GM19351 (cell line): ENCODE measurements at regions not wholly inside any gene's neighbourhood (a gene's known extent, or its start where the extent isn't known, plus 50 kb on each side); places are given as distances from the start of the nearest gene placed in this dataset.
"Not testable (repeated sequence)": the region's sequence is repeated elsewhere in the genome, so short reads cannot be mapped to it uniquely, and the experiment has no call there.

ENCODE experiments used
- ATAC-seq: cut with Tn5 transposase; IDR thresholded peaks from one replicate; pipeline ENCODE4 v1.9.1; 2021; ENCODE audit warnings: mild to moderate bottlenecking, moderate library complexity; ENCODE audit not compliant: unreplicated experiment

DNA sequence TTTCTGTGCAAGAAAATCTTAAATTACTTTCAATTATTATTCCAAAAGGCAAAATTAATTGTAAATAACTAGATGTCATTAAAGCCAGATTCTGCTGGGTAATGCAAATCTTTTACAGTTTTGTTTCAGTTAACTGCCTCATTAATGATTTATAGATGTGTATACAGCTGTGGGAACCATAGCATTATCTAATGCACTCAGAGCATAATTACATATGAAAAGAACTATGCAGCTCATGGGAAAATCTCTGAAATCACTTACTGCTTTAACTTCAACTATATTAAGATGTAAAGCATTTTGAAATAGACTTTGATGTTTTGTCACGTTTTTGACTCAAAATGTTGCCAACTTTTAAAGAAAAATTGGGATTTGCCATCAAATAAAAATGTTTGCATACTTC, 630.3 kb upstream of the KLHL4 start:
- ATAC-seq = no peak

DNA sequence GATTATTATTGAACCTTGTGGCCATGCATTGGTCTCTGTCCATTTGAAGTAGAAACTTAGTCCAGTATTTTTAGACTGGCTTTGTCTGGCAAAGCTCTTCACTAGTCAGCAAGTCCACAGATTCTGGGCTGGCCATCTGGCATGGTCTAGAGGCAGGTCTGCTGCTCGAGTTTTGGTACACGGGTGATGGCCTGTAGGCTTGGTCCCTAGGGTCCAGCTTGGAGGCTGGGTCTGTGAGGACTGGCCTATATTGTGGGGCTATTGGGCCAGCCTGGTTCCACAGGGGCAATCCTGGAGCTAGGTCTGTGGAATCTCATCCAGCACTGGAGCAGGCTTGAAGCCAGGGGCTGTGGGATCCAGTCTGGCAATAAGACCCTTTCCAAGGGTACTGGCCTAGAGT, 607.6 kb upstream of the KLHL4 start:
- ATAC-seq = no peak

DNA sequence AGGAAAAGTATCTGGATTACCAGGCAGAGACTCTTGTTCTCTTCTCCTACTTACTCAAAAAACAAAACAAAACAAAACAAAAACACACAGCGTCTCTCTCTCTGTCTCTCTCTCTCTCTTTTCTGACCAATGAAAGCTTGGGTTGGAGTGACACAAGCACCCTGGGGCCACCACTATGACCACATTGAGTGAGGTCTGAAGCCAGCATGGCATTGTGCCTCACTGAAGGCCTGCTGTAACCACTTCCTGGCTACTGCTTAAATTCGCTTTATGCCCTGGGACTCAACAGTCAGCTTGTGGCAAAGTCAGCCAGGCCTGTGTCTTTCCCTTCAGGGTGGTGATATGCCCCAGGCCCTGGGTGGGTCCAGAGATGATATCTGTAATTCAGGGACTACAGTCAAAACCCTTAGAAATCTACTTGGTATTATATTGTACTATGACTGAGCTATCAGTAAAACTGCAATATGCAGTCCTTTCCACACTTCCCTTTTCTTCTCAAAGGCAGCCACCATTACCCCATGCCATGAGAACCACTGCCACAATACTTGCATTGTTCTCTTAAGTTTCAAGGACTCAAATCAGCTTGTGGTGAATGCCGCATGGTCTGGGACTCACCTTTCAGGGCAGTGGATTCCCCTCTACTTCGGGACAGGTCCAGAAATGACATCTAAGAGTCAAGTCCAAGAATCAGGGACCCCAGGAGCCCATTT, 606.8 kb upstream of the KLHL4 start:
- ATAC-seq = no peak

DNA sequence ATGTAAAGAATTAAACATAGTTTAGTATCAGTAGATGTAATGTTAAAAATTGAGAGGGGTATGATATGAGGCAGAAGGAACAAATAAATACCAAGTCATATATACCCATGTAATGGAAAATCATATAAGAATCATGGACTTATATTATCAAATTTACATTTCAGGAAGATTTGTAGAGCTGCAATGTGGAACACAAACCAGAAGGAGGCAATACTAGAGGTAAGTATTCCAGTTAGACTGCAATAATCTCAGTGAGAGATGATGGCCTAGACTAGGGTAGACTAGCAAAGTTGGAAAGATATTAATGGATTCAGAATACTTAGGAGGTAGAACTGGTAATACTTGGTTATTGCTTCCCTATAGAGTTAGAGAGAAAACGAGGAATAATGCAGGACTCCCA, 603.0 kb upstream of the KLHL4 start:
- ATAC-seq = no peak

DNA sequence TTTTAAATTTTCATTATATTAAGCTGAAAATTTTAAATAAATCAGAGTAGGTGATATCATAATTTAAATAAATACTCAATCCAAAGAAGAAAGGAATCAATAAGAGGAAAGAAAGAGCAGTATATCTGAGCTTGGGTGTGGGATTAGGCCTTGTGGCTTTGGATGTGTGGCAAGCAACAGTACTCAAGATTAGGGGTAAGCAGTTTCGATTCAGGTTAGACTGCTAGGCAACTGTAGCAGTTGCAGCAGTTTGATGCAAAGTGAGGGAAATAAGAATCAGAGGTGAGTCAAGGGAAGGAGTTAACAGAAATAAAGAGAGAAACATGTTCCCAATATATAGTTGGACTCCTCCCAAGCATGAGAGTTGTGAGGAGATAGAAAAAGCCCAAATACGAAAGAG, 599.6 kb upstream of the KLHL4 start:
- ATAC-seq = no peak

DNA sequence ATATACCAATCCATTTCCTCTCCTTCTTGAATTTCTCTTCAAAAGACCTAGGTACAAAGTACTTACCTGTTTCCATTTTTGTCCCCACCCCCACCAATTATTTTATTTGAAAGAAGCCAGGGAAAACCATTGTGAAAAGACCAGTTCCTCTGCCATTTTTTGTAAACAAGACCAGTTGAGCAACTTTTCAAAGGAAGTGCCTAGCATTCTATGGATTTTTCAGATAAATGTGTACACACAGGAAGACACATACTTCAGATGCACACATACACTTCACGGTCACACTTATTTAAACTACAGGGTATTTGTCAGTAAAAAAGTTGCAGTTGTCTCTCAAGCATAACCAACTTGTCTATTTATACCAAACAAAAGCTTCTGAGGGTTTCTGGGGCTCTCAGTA, 587.2 kb upstream of the KLHL4 start:
- no peak for ATAC-seq

DNA sequence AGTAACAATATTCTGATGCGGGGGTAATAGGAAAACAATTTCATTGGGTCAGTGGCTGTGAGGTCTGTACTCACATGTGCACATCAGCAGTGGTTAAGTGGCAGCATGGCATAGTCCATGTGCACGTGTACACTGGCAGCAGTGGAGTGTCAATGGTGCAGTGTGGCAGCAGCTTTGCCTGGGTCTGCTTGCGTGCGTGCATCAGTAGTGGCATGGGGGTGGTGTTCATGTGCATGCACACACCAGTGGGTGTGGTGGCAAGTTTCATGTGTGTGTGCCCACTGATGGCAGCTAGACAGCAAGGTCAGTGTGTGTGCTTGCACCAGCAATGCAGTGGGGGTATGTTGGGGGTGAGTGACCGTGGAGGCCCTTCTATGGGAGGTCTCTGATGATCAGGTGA, 581.6 kb upstream of the KLHL4 start:
- no peak for ATAC-seq

DNA sequence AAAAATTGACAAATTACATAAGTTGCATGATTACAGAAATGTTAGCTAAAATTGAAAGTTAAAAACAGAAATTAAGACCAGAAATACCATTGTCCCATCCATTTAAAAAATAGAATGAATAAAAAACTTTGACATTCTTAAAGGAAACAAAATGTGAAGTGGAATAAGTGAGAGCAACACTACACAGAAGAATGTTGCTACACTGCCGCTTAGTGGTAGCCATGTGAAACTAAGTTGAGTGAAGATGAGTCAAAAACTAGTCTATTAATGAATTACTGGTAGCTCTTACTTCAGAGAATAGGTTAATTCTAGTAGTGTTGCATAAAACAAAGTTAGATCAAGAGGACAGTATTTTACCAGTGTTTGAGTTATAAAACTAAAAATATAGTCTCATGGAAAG, 571.0 kb upstream of the KLHL4 start:
- peak; percentile 95 for ATAC-seq

DNA sequence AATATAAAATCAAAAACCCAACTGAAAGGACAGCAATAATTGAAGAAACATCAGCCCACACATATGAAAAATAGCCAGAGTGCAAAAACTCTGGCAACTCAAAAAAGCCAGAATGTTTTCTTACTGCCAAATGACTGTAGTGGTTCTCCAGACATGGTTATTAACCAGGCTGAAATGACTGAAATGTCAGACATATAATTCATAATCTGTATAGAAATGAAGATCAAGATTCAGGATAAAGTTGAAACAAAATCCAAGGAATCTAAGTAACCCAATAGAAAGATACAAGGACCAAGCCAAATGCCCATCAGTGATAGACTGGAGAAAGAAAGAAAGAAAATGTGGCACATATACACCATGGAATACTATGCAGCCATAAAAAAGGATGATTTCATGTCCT, 553.3 kb upstream of the KLHL4 start:
- no peak for ATAC-seq

DNA sequence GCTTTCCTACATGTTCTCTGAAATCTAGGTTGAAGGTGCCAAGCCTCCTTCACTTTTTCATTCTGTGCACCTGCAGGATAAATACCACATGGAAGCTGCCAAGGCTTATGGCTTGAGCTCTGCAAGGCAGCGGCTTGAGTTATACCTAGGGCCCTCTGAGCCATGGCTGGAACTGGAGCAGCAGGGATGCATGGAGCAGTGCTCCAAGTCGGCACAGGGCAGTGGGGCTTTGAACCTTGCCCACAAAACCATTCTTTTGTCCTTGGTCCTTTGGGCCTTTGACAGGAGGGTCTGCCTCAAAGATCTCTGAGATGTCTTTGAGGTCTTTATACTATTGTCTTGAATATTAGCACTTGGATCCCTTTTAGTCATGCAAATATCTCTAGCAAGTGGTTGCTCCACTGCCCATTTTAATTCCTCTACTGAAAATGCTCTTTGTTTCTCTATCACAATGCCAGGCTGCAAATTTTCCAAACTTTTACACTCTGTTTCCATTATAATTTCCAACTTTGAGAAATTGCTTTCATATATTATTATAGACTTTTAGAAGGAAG, 536.2 kb upstream of the KLHL4 start:
- ATAC-seq = no peak

DNA sequence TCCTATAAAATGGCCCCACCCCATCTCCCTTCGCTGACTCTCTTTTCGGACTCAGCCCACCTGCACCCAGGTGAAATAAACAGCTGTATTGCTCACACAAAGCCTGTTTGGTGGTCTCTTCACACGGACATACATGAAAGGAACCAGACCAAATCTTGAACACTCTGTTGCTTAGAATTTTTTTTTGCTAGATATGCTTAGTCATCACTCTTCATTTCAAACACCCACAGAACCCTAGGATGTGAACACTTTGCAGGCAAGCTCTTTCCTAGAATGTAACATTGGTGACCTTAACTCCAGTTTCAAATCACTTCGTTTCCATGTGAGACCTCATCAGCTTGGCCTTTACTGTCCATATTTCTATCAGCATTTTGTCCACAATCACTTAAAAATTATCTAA, 530.3 kb upstream of the KLHL4 start:
- not testable (repeated sequence) for ATAC-seq

DNA sequence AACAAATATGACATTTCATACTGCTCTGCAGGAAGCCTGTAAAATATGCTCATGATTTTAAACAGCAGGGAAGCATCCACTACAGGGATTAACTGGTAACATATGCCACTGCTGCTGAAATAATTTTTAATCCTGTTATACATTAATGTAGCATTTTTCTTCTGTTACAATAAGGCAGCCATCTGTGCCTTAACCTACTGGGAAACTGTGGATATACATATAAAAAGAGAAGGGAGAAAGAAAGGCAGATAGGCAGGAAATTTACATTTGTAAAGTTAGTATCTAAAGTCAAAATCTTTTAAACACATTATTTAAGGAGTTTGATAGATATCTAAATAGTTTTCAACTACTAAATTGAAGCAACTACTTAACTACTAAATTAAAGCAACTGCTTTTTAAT, 514.6 kb upstream of the KLHL4 start:
- no peak for ATAC-seq

DNA sequence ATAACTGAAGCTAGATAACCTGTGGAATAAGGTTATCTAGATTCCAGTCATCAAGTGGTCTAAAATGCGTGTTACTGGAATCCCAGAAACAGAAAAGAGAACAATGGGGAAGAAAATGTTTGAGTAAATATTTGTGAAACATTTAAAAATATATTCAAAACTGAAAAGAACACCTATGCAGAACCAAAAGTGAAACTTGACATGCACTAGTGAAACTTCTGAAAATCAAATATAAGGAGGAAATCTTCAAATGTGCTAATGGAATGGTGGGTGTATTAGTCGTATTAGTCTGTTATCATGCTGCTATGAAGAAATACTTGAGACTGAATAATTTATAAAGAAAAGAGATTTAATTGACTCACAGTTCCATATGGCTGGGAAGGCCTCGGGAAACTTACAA, 512.4 kb upstream of the KLHL4 start:
- no peak for ATAC-seq

DNA sequence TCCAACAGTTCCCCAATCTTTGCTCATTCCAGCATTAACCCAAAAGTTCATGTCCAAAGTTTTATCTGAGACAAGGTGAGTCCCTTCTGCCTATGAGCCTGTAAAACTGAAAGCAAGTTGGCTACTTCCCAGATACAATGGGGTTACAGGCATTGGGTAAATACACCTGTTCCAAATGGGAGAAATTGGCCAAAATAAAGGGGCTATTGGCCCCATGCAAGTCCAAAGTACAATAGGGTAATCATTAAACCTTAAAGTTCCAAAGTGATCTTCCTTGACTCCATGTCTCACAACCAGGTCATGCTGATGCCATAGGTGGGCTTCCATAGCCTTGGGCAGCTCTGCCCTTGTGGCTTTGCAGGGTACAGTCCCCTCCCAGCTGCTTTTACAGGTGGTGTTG, 511.7 kb upstream of the KLHL4 start:
- ATAC-seq = no peak

DNA sequence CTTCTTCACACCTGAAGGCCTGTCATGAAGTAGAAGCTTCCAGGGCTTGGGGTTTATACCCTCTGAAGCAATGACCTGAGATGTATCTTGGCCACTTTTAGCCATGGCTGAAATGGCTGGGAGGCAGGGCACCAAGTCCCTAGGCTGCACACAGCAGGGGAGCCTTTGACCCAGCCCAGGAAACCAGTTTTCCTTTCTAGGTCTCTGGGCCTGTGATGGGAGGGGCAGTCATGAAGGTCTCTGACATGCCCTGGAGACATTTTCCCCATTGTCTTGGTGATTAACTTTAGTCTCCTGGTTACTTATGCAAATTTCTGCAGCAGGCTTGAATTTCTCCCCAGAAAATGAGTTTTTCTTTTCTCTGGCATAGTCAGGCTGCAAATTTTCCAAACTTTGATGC, 511.0 kb upstream of the KLHL4 start:
- no peak for ATAC-seq

DNA sequence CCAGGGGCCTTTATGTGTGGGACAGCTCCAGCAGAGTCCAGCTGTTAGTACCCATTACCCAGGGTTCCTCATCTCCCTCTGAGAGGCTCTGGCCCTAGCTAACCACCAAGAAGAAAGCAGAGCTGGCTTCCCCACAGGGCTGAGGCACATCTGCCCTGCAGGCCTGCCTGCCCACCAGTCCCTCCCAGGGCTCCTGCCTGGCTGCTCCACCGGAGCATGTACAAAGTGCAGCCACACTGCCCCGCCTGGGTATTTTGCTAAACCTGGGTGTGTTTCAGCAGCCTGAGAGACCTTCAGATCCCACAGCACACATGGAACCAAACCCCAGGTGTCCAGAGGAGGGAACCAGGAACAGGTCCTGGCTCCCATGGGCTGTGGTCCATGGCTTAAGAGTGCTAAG, 500.4 kb upstream of the KLHL4 start:
- no peak for ATAC-seq

DNA sequence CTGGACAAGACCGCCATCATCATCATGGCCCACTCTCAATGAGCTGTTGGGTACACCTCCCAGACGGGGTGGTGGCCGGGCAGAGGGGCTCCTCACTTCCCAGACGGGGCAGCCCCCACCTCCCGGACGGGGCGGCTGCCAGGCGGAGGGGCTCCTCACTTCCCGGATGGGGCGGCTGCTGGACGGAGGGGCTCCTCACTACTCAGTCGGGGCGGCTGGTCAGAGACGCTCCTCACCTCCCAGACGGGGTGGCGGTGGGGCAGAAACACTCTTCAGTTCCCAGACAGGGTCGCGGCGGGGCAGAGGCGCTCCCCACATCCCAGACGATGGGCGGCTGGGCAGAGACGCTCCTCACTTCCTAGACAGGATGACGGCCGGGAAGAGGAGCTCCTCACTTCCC, 484.5 kb upstream of the KLHL4 start:
- ATAC-seq = not testable (repeated sequence)

DNA sequence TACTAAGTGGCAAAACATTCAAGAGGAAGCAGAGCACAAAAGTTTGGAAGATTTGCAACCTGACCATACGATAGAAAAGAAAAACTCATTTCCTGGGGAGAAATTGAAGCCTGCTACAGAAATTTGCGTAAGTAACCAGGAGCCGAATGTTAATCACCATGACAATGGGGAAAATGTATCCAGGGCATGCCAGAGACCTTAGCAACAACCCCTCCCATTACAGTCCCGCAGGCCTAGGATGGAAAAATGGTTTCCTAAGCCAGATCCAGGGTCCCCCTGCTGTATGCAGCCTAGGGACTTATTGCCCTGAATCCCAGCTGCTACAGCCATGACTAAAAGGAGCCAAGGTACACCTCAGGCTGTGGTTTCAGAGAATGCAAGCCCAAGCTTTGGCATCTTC, 472.2 kb upstream of the KLHL4 start:
- ATAC-seq = no peak

DNA sequence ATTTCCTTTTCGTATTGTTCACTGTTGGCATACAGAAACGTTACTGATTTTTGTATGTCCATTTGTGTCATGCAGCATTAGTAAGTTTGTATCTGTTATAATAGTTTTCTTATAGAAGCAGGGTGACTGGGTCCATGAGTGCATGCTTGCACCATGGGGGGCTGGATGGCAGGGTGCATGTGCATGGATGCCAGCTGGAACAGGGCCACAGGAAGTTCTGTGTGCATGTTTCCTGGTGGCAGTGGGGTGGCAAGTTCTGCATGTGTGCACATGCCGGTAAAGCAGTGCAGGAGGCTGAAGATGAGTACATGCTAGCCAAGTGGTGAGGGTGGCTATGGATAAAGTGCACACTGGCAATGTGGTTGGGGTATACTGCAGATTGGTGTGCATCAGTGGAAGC, 468.0 kb upstream of the KLHL4 start:
- ATAC-seq = no peak

DNA sequence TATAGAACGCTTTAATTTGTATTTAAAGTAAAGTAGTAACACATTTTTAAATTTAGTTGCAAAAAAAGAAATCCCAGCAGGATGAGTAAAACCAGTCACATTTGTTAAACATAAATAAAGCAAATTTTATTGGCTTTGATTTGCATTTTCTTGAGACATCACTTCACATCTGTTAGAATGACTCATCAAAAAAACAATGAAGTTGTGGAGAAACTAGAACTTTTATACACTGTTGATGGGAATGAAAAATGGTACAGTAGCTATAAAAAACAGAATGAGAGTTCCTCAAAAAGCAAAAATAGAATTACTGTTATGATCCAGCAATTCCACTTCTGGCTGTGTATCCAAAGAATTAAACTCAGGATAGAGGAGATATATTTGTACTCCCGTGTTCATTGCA, 454.0 kb upstream of the KLHL4 start:
- ATAC-seq = no peak

DNA sequence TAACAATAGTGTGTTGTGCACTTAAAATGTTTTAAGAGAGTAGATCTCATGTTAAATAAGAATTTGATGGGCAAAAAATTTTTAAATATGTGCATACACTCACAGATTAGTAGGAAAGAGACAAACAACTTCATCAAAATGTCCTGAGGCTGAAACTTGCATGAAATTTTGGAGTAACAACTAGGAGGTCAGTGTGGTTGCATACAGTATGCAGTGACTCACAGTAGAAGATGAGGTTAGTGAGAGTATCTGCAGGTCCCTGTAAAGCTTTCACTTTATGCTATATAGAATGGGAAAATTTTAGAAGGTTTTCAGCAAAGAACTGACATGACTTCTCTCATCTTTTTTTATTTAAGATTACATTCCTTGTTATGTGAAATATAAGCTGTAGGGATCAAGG, 453.1 kb upstream of the KLHL4 start:
- ATAC-seq = no peak

DNA sequence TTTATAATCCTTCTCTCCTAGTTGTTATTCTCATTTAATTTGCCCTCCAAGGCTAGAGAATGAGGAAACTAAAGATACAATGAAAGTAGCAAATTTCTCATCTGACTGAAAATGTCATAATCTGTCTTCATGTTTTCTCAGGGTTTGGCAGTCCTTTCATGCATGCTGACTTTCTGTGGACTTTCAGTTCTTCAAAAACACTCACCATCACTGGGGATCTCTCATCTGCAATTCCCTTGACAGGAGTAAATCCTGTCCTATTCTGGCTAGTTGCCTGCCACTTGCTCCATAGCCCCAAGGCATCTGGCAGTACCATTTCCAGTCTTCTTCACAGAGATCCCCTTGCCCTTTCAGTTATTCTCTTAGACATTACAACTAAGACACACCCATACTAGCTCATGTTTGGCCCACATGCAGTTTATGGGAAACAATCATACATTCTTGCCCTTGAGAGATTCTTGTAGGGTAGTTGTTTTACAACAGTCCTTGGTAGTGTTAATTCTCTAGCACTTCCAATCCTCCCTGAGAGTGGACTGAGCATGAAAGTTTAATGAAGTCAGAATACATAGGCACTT, 449.7 kb upstream of the KLHL4 start:
- no peak for ATAC-seq

DNA sequence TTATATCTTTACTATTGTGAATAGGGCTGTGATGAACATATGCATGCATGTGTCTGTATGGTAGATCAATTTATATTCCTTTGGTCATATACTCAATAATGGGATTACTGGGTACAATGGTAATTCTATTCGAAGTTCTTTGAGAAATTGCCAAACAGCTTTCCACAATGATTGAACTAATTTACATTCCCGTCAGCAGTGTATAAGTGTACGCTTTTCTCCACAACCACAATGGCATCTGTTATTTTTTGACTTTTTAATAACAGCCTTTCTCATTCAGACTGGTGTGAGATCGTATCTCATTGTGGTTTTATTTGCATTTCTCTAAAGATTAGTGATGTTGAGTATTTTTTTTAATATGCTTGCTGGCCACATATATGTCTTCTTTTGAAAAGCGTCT, 439.4 kb upstream of the KLHL4 start:
- ATAC-seq = no peak
